ENCODE measurements at regions not wholly inside any gene's neighbourhood (a gene's known extent, or its start where the extent isn't known, plus 50 kb on each side); places are given as distances from the start of the nearest gene placed in this dataset.

DNA sequence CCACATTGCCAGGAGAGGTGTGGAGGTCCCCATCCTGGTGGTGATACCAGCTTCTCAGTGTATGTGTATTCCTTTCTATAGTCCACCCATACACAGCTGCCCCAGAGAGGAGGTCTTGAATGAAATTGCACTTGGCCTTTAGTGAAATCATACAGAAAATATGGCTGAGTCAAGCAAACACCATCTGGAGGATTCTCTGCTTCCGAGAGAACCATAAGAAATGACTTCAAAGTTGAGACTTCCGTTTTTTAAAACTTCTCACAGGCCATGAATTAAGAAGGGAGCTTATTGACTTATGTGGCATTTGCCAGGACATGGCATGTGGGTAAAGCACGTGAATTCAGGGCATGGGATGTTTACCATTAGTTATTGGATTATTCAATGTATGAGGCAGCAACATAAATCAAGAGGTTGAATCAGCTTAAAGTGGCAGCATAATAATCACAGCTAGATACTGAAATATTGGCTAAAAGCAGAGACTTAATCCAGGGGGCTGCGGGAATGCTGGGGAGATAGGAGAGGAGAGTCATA is 119.1 kb upstream of the MTNR1B start:
- no peak for DNase-seq

GRCh38 chr11:92852229-92852628 is 117.2 kb upstream of the MTNR1B start:
- DNase-seq = no peak

DNA sequence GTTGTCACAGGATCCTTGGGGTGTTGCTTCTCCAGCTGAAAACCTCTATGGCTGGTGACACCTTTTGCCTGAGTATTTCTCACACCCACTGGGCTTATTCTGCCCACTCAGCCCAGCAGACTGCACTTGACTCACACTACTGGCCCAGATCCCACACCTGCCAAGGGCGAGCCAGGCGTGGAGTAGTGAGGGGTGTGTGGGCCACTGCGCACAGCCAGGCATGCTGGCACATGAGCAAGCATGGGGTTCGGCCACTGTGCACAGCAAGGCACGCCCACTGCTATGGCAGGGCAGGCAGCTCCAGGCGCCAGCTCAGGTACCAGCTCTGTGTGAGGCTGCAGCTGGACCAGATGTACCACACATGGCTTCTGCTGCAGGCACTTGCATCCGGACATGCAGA is 116.5 kb upstream of the MTNR1B start:
- no peak for DNase-seq

DNA sequence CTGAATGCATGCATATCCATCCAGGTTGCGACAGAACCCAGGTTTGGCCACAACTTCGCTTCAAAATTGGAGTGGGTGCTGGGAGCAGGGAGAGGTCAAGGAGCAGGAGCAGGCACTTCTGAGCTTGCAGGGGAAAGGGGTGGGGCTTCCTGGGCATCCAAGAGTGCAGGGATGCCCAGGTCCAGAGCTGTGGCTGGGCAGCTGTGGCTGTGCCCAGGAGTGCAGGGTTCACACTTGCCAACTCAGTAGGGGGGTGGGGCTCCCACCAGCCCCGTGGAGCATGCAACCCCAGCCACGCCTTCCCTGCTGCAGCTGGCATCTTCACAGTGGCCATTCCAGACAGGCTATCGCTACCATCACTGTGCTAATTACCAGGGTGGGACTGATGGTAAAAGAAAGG is 115.3 kb upstream of the MTNR1B start:
- DNase-seq = no peak

DNA sequence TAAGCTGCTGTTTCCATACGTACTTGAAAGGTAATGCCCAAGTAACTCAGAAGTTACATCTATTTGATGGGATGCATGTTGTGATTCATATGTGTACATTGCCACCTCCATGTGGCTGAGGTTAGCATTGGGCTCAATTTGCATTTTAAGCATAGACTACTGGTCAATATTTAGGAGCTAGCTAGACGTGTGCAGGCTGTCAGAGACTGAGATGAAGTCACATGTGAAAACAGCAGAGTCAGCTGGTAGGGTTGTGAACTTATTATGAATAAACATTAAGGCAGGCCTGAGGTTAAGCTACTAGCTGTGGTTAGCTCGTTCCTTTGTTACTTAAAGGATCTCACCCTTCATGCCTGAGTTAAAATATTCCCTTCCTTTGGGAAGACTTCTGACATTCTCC is 114.5 kb upstream of the MTNR1B start:
- no peak for DNase-seq

DNA sequence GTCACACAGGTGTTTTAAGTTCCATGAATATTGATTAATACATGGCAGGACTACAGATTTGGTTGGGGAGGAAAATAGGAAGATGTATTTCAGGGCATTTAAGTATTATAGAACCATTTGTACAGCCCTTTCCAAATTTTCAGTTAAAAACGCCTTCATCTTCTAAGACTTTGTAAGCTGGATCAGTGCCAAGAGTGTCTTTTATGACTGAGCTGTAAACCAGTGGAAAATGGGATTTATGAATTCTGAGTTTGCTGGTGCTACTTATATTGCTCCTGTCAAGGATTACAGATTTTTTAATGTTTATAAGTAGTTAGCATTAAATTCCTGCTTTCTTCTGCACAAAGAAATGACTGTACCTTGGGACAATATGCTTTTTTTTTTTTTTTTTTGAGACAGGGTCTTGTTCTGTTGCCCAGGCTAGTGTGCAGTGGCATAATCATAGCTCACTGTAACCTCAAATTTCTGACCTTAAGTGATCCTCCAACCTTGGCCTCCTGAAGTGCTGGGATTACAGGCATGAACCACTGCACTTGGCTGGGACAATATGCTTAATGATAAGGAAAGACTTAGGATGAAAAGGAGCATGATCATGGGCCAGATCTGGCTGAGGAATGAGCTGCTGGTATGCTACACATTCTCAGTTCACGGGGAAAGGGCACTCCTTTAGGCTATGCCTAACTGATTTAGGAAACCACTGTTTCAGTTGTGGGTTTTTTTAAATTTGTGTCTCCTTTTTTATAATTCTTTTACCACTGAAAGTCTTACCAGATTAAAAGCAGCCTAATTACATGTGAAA is 113.6 kb upstream of the MTNR1B start:
- DNase-seq = no peak

GRCh38 chr11:92857407-92857806 is 112.0 kb upstream of the MTNR1B start:
- no peak for DNase-seq

GRCh38 chr11:92859156-92859690 is 110.2 kb upstream of the MTNR1B start:
- no peak for DNase-seq

GRCh38 chr11:92861634-92862033 is 107.8 kb upstream of the MTNR1B start:
- DNase-seq = no peak

- DNase-seq = no peak
Observed at GRCh38 chr11:92865352-92865751, 104.1 kb upstream of the MTNR1B start.

DNA sequence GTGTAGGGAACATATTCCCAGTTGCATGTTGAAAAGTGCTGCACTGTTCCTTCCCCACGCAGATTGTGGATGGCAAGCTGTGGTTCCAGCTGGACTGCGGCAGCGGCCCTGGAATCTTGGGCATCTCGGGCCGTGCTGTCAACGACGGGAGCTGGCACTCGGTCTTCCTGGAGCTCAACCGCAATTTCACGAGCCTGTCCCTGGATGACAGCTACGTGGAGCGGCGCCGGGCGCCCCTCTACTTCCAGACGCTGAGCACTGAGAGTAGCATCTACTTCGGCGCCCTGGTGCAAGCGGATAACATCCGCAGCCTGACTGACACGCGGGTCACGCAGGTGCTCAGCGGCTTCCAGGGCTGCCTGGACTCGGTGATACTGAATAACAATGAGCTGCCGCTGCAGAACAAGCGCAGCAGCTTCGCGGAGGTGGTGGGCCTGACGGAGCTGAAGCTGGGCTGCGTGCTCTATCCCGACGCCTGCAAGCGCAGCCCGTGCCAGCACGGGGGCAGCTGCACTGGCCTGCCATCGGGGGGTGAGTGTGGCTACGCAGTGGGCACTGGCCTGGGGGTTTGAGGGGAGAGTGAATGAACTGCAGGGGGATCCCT is 102.7 kb upstream of the MTNR1B start:
- no peak for DNase-seq

DNA sequence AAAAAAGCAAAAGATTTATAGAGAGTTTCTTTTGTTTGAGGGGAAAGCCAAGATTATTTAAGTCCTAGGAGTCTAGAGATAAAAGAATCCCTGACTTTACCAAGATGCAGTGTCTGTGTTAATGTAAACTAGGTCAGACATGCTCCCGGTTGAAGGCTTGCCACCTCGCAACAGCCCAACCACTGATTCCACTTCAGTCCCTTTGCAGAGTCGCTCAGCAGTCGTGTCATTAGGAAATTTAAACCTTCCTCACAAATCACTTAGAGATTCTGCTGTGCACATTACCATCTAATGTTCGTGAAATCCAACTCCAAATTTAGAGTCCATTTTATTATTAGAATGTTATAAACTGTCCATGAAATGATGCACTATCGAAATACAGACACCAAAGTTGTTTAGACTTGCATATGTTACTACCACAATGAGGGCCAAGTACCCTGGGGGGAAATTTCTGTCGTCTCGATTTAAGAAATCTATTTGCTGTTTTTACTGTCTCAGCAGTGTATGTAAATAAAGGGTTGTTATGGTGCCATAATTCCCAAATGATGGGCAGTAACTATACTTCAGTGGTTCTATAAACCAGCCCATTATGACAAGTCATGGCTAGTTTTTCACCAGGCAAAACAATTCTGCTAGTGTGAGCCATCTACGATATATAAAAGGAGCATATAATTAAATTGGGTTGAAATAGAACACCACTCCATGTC is 101.4 kb upstream of the MTNR1B start:
- peak; percentile 85 for DNase-seq

DNA sequence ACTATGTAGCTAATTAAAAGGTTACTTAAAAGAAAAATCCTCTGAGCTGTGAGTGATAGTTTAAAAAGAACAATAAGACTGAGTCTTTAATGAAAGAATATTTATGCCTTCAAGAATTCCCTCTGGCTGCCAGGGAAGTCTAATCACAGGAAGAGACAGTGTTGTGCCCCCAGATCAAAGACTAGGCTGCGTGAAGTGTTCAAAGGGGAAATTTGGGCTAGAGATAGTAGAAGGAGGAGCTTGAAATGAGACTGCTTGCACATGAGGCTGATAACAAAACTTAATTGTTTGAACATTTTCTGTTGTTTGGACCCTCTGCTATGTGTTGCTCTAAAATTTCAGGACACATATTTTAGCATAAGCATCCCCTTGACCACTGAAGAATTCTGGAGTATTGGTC is 99.7 kb upstream of the MTNR1B start:
- DNase-seq = no peak

DNA sequence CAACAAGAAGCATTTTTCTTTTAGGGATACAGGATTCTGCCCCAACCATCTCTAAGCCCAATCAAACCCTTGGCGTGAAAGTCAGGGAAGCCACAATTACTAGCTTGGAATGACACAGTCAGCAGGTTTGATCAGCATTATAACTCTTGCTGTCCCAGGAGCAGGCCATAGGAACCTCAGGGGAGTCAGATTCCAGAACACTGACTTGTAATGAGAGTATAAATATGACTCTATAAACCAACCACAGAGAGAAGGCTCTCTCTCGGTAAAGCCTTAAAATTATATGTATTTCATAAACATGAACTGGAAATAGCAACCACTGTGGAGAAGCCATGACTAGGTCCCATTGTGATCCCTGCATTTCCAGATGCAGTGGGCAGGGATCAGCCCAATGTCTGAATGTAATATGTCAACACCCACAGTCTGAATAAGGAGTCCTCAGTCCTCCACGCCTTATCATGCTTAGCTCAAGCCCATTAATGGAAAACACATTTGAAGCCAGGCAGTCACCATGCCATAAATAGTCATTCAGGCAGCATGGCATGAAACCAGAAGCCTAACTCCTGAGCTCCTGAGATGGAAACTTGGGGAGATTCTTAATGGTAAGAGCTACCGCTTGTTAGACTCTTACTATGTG is 99.1 kb upstream of the MTNR1B start:
- DNase-seq = no peak

DNA sequence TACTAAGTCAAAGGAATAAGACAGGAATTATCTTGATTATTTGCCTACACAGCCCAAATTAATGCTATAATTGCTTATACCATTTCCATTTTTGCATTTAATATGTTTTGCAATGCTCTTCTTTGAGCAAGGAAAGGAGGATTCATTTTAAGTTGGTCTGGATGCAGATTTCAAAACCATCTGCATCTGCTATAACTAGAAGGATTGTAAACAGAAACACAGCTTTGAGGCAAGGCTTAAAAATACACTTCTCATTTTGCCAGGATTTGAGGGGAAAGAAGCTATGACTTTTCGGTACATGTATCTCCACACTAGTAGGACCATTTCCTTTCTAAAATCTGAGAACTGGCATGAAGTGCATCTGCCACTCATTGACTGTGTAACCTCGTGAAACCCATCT is 95.9 kb upstream of the MTNR1B start:
- no peak for DNase-seq

DNA sequence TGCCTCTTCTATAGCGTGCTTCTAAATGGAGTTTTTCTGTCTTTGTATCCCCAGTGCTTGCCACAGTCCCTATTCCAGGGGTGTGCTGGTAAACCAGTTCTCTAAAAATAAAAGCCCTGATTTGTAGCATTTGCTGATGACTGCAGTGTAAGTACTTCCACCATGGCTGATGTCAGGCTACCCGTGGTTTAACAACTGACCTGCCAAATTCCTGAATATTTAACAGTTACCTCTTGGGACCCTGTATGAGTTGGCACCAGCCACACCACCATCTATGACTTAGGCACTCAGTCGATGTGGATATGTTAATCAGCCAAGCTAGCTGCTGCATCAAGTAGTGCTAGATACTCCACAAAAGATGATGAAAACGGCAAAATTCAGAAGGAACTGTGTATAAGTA is 94.0 kb upstream of the MTNR1B start:
- DNase-seq = no peak

DNA sequence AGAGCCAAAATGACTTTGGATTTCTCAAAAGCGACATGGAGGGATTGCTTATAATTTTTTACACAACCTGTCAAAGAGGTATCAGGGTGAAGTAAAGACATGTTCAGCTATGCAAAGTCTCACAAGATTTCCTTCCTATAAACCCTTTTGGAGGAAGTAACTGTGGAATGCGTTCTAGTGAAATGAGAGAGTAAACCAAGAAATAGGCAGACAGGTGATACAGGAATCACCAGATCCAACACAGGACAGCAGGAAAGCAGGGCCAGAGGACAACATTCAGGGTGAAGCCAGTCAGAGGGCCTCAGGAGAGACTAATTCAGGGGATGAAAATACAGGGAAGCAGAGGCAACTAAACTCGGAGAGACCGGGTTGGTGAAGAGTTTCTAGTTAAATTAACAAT is 90.4 kb upstream of the MTNR1B start:
- DNase-seq = no peak

GRCh38 chr11:92880381-92880780 is 89.1 kb upstream of the MTNR1B start:
- DNase-seq = no peak

DNA sequence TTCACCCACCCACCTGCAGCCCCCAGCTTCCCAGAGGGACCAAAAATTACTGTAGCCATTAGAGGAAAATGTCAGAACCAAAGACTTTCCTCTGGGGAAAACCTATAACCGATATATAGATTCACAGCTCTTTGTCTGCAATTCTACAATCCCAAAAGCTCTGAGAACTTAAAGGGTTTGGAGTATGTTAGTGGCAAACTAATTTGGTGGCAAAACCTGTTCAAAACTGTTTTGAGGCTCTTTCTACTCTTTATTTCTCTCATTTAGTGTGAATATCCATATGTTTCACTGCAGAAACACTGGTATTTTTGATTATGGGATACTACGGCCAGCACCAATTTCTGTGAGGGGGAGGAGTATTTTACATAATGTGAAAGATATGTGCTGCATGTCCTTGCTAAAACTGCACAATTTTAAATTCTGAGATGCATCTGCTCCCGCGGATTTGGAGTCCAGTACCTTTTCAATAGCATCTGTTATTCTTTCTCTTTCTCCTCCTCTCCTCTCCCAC is 87.5 kb upstream of the MTNR1B start:
- DNase-seq = no peak

DNA sequence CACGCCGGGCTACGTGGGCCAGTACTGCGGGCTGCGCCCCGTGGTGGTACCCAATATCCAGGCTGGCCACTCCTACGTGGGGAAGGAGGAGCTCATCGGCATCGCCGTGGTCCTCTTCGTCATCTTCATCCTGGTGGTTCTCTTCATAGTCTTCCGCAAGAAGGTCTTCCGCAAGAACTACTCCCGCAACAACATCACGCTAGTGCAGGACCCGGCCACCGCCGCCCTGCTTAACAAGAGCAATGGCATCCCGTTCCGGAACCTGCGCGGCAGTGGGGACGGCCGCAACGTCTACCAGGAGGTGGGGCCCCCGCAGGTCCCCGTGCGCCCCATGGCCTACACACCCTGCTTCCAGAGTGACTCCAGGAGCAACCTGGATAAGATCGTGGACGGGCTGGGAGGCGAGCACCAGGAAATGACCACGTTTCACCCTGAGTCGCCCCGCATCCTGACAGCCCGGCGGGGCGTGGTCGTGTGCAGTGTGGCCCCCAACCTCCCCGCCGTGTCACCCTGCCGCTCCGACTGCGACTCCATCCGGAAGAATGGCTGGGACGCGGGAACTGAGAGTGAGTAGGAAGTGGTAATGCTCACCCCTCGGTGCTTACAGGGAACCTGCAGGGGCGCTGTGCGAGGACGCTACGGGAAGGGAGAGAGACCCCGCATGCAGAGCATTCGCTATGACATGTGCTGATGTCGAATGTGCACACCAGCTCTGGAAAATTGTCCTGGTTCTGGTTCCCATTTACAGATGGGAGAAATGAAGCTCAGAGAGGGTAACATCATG is 86.4 kb upstream of the MTNR1B start:
- DNase-seq = no peak

DNA sequence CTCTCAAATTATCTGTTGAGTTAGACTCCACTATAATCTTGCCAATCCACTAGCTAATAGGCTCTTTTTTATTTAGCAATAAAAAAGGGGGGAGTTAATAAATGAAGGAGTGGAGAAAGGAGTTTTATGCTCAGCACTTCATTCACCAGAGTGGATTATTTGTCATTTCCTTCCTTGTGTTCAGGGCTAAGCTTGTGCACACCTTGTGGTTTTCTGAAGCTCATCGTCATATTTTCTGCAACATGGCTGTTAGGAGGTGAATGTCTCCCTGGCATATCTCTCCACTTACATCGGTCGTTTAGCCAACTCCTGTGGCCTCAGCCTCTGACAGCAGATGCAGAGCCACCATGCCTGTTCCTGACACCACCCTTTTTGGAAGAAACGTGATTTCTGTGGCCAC is 83.9 kb upstream of the MTNR1B start:
- no peak for DNase-seq

- DNase-seq = peak; percentile 57
Observed at GRCh38 chr11:92886243-92886905, 83.1 kb upstream of the MTNR1B start.

Data from NCI-H1436 (cell line).